Skeletal muscle tissue (tissue), 3 donors: ENCODE measurements at regions not wholly inside any gene's neighbourhood (a gene's known extent, or its start where the extent isn't known, plus 50 kb on each side); places are given as distances from the start of the nearest gene placed in this dataset.

Experiments used
- H3K27ac ChIP-seq: one replicate; pipeline ENCODE4 v1.7.0; 2013; ENCODE audit warnings: mild to moderate bottlenecking, low read depth, low read length, inconsistent platforms
- H3K27me3 ChIP-seq, 3 donors: one replicate each; pipeline ENCODE4 v1.7.0; 2013; ENCODE audit warnings: low read length in 3 of 3; ENCODE audit not compliant: control insufficient read depth in 3 of 3, insufficient read depth in 3 of 3
- H3K36me3 ChIP-seq, 3 donors: one replicate each; pipeline ENCODE4 v1.7.0; 2013; ENCODE audit warnings: low read length in 3 of 3; ENCODE audit not compliant: control insufficient read depth in 3 of 3, insufficient read depth in 3 of 3
- H3K4me1 ChIP-seq, 3 donors: one replicate each; pipeline ENCODE4 v1.7.0; 2013; ENCODE audit warnings: low read length in 3 of 3, mild to moderate bottlenecking in 3 of 3; ENCODE audit not compliant: control insufficient read depth in 3 of 3, insufficient read depth in 3 of 3
- H3K4me3 ChIP-seq, 3 donors: one replicate each; pipeline ENCODE4 v1.7.0; 2013; ENCODE audit warnings: low read length in 3 of 3
- H3K9ac ChIP-seq, 3 donors: one replicate each; pipeline ENCODE4 v1.7.0; 2013; ENCODE audit warnings: low read length in 3 of 3, mild to moderate bottlenecking in 3 of 3, moderate library complexity in 2 of 3, low read depth in 1 of 3
- H3K9me3 ChIP-seq, 3 donors: one replicate each; pipeline ENCODE4 v1.7.0; 2013; ENCODE audit warnings: low read length in 3 of 3; ENCODE audit not compliant: control insufficient read depth in 3 of 3
- donor health status: Osteomylitis.

- H3K4me3 ChIP-seq = no peak overlapping the region
- H3K9me3 ChIP-seq = peaks cover 0 to 5% (median 4%) of the 10 kb centered on the region in 3 donors
- no peak overlapping the region for H3K9ac ChIP-seq
- no peak overlapping the region for H3K27ac ChIP-seq
- H3K4me1 ChIP-seq = no peaks in the 10 kb centered on the region
- H3K27me3 ChIP-seq = no peaks in the 10 kb centered on the region
- no peaks in the 10 kb centered on the region for H3K36me3 ChIP-seq
These were observed 144.3 kb upstream of the ADARB2 start for GRCh38 chr10:1881636-1882035.

- Histone ChIP-seq H3K4me1 (no peaks in the 10 kb centered on the region), H3K36me3 (no peaks in the 10 kb centered on the region)
These were observed 137.2 kb upstream of the ADARB2 start for GRCh38 chr10:1874533-1874932.

GRCh38 chr10:1873661-1874315, 136.5 kb upstream of the ADARB2 start:
- Histone ChIP-seq H3K4me1 (no peaks in the 10 kb centered on the region), H3K9me3 (peaks cover 0 to 2% (median 2%) of the 10 kb centered on the region in 3 donors), H3K27me3 (no peaks in the 10 kb centered on the region), H3K4me3 (no peak overlapping the region), H3K36me3 (no peaks in the 10 kb centered on the region), H3K9ac (no peak overlapping the region), H3K27ac (no peak overlapping the region)

More at GRCh38 chr10:1874533-1874932, 137.2 kb upstream of the ADARB2 start:
- H3K4me3 ChIP-seq = no peak overlapping the region
- no peak overlapping the region for H3K9ac ChIP-seq
- H3K27ac ChIP-seq = no peak overlapping the region
- H3K27me3 ChIP-seq = no peaks in the 10 kb centered on the region
- H3K9me3 ChIP-seq = peaks cover 0 to 2% (median 2%) of the 10 kb centered on the region in 3 donors

- peaks cover 0 to 2% (median 2%) of the 10 kb centered on the region in 3 donors for H3K9me3 ChIP-seq
- H3K4me1 ChIP-seq = no peaks in the 10 kb centered on the region
- H3K4me3 ChIP-seq = no peak overlapping the region
- H3K9ac ChIP-seq = no peak overlapping the region
- H3K27ac ChIP-seq = no peak overlapping the region
- H3K27me3 ChIP-seq = no peaks in the 10 kb centered on the region
- H3K36me3 ChIP-seq = no peaks in the 10 kb centered on the region
These were observed 134.9 kb upstream of the ADARB2 start for GRCh38 chr10:1872151-1872726.

GRCh38 chr10:1870491-1870890, 133.2 kb upstream of the ADARB2 start:
- H3K4me3 ChIP-seq = no peak overlapping the region
- no peak overlapping the region for H3K27ac ChIP-seq
- no peaks in the 10 kb centered on the region for H3K4me1 ChIP-seq
- H3K9ac ChIP-seq = no peak overlapping the region
- no peaks in the 10 kb centered on the region for H3K36me3 ChIP-seq
- H3K27me3 ChIP-seq = no peaks in the 10 kb centered on the region
- H3K9me3 ChIP-seq = peaks cover 0 to under 1% (median 0%) of the 10 kb centered on the region in 3 donors

GRCh38 chr10:1869861-1870260, 132.5 kb upstream of the ADARB2 start:
- no peaks in the 10 kb centered on the region for H3K4me1 ChIP-seq
- no peak overlapping the region for H3K27ac ChIP-seq
- H3K9ac ChIP-seq = no peak overlapping the region
- no peaks in the 10 kb centered on the region for H3K27me3 ChIP-seq
- H3K9me3 ChIP-seq = peaks cover 0 to 2% (median 0%) of the 10 kb centered on the region in 3 donors
- no peak overlapping the region for H3K4me3 ChIP-seq
- no peaks in the 10 kb centered on the region for H3K36me3 ChIP-seq

GRCh38 chr10:1860351-1860750, 123.0 kb upstream of the ADARB2 start:
- Histone ChIP-seq H3K27ac (no peak overlapping the region), H3K4me1 (no peaks in the 10 kb centered on the region), H3K27me3 (no peaks in the 10 kb centered on the region), H3K9ac (no peak overlapping the region), H3K4me3 (no peak overlapping the region), H3K9me3 (peaks cover 0 to 2% (median 2%) of the 10 kb centered on the region in 3 donors), H3K36me3 (no peaks in the 10 kb centered on the region)

- no peak overlapping the region for H3K4me3 ChIP-seq
- H3K27me3 ChIP-seq = no peaks in the 10 kb centered on the region
- no peak overlapping the region for H3K9ac ChIP-seq
- peaks cover 0 to 2% (median 0%) of the 10 kb centered on the region in 3 donors for H3K9me3 ChIP-seq
- H3K27ac ChIP-seq = no peak overlapping the region
- no peaks in the 10 kb centered on the region for H3K36me3 ChIP-seq
- H3K4me1 ChIP-seq = no peaks in the 10 kb centered on the region
These were observed 121.2 kb upstream of the ADARB2 start for GRCh38 chr10:1858547-1858946.

GRCh38 chr10:1858048-1858447, 120.7 kb upstream of the ADARB2 start:
- Histone ChIP-seq H3K4me3 (no peak overlapping the region), H3K9me3 (peaks cover 0 to 5% (median 0%) of the 10 kb centered on the region in 3 donors), H3K36me3 (no peaks in the 10 kb centered on the region), H3K27me3 (no peaks in the 10 kb centered on the region), H3K4me1 (no peaks in the 10 kb centered on the region), H3K9ac (no peak overlapping the region), H3K27ac (no peak overlapping the region)

GRCh38 chr10:1855911-1856310, 118.6 kb upstream of the ADARB2 start:
- Histone ChIP-seq H3K4me1 (no peaks in the 10 kb centered on the region), H3K9me3 (peaks cover 0 to 3% (median 0%) of the 10 kb centered on the region in 3 donors), H3K27me3 (no peaks in the 10 kb centered on the region), H3K27ac (no peak overlapping the region), H3K9ac (no peak overlapping the region), H3K36me3 (no peaks in the 10 kb centered on the region), H3K4me3 (no peak overlapping the region)
